Cerebellar nuclear complex (tissue), 1 donor: ENCODE measurements at regions not wholly inside any gene's neighbourhood (a gene's known extent, or its start where the extent isn't known, plus 50 kb on each side); places are given as distances from the start of the nearest gene placed in this dataset.
"Not testable (repeated sequence)": the region's sequence is repeated elsewhere in the genome, so short reads cannot be mapped to it uniquely, and the experiment has no call there.

Experiments
- DNase-seq, 2 experiments: peaks; one replicate each; lab custom pipeline; 2025; lab: John Stamatoyannopoulos, UW

GRCh38 chr15:95132774-95133173 is 901.4 kb downstream of the MCTP2 start:
- no peak for DNase-seq

- no peak for DNase-seq
These were observed 903.2 kb downstream of the MCTP2 start for GRCh38 chr15:95134431-95135110.

- DNase-seq: no peak
These were observed 907.4 kb downstream of the MCTP2 start for GRCh38 chr15:95138604-95139270.

- DNase-seq: no peak
These were observed 910.1 kb downstream of the MCTP2 start for GRCh38 chr15:95141486-95141885.

- DNase-seq: no peak
These were observed 911.2 kb downstream of the MCTP2 start for GRCh38 chr15:95142531-95142930.

GRCh38 chr15:95146481-95146880 is 915.1 kb downstream of the MCTP2 start:
- no peak for DNase-seq

GRCh38 chr15:95148183-95148582 is 916.8 kb downstream of the MCTP2 start:
- DNase-seq: no peak

- no peak for DNase-seq
These were observed 917.7 kb downstream of the MCTP2 start for GRCh38 chr15:95149036-95149435.

GRCh38 chr15:95149771-95150170 is 918.4 kb downstream of the MCTP2 start:
- DNase-seq: no peak

GRCh38 chr15:95150466-95150865 is 919.1 kb downstream of the MCTP2 start:
- DNase-seq: no peak

- DNase-seq: no peak
These were observed 921.4 kb downstream of the MCTP2 start for GRCh38 chr15:95152741-95153140.

GRCh38 chr15:95153201-95153600 is 921.8 kb downstream of the MCTP2 start:
- DNase-seq: not testable (repeated sequence)

GRCh38 chr15:95160316-95160715 is 929.0 kb downstream of the MCTP2 start:
- no peak for DNase-seq

GRCh38 chr15:95162069-95162468 is 930.7 kb downstream of the MCTP2 start:
- no peak for DNase-seq

- no peak for DNase-seq
These were observed 931.2 kb downstream of the MCTP2 start for GRCh38 chr15:95162531-95162930.

- DNase-seq: no peak
These were observed 931.7 kb downstream of the MCTP2 start for GRCh38 chr15:95162967-95163531.

- no peak for DNase-seq
These were observed 936.8 kb downstream of the MCTP2 start for GRCh38 chr15:95168152-95168551.

- DNase-seq: no peak
These were observed 937.6 kb downstream of the MCTP2 start for GRCh38 chr15:95168951-95169431.

- DNase-seq: no peak
These were observed 938.4 kb downstream of the MCTP2 start for GRCh38 chr15:95169541-95170459.

GRCh38 chr15:95170561-95171380 is 939.4 kb downstream of the MCTP2 start:
- no peak for DNase-seq

- no peak for DNase-seq
These were observed 940.2 kb downstream of the MCTP2 start for GRCh38 chr15:95171564-95171963.
